ENCODE measurements at regions not wholly inside any gene's neighbourhood (a gene's known extent, or its start where the extent isn't known, plus 50 kb on each side); places are given as distances from the start of the nearest gene placed in this dataset.

- TF ChIP-seq CTCF (IDR thresholded peaks at IDR 0.05): no peak
- no peak for TF ChIP-seq EZH2 (IDR thresholded peaks at IDR 0.05; ENCODE audit: borderline replicate concordance, insufficient read depth, low read depth, low read length, poor library complexity, severe bottlenecking)
These were observed 541.5 kb downstream of the AMY1C start for GRCh38 chr1:104291156-104291555.
